Suppressor macrophage treated with lipopolysaccharide for 1 hour (primary cell): ENCODE measurements at regions not wholly inside any gene's neighbourhood (a gene's known extent, or its start where the extent isn't known, plus 50 kb on each side); places are given as distances from the start of the nearest gene placed in this dataset.

ENCODE experiments used
- DNase-seq, 3 donors: peaks; one replicate each; pipeline ENCODE4 v3.0.0-alpha.2; 2020 to 2022

GRCh38 chr2:129297430-129297829 is 682.0 kb upstream of the RAB6C start:
- DNase-seq: peak in 1 of 3 donors; percentile 3

GRCh38 chr2:129299338-129299737 is 680.1 kb upstream of the RAB6C start:
- DNase-seq: no peak

GRCh38 chr2:129299756-129300155 is 679.7 kb upstream of the RAB6C start:
- DNase-seq: no peak

GRCh38 chr2:129300456-129300855 is 679.0 kb upstream of the RAB6C start:
- no peak for DNase-seq

- no peak for DNase-seq
Measured at GRCh38 chr2:129301431-129301913, 678.0 kb upstream of the RAB6C start.

- no peak for DNase-seq
Measured at GRCh38 chr2:129302106-129302505, 677.4 kb upstream of the RAB6C start.

GRCh38 chr2:129302561-129303183 is 676.8 kb upstream of the RAB6C start:
- DNase-seq: no peak

- no peak for DNase-seq
Measured at GRCh38 chr2:129314120-129314519, 665.3 kb upstream of the RAB6C start.

- DNase-seq: no peak
Measured at GRCh38 chr2:129318581-129319421, 660.7 kb upstream of the RAB6C start.

GRCh38 chr2:129319422-129319717 is 660.1 kb upstream of the RAB6C start:
- no peak for DNase-seq

GRCh38 chr2:129320288-129320687 is 659.2 kb upstream of the RAB6C start:
- no peak for DNase-seq

- DNase-seq: no peak
Measured at GRCh38 chr2:129324349-129324748, 655.1 kb upstream of the RAB6C start.

GRCh38 chr2:129325151-129325550 is 654.3 kb upstream of the RAB6C start:
- no peak for DNase-seq

GRCh38 chr2:129329574-129329973 is 649.9 kb upstream of the RAB6C start:
- no peak for DNase-seq

GRCh38 chr2:129330504-129330903 is 649.0 kb upstream of the RAB6C start:
- DNase-seq: no peak

GRCh38 chr2:129331638-129332037 is 647.8 kb upstream of the RAB6C start:
- no peak for DNase-seq

GRCh38 chr2:129334128-129334527 is 645.3 kb upstream of the RAB6C start:
- no peak for DNase-seq

- DNase-seq: no peak
Measured at GRCh38 chr2:129334696-129335410, 644.6 kb upstream of the RAB6C start.

- DNase-seq: no peak
Measured at GRCh38 chr2:129336276-129336675, 643.2 kb upstream of the RAB6C start.

- no peak for DNase-seq
Measured at GRCh38 chr2:129337076-129337475, 642.4 kb upstream of the RAB6C start.

- no peak for DNase-seq
Measured at GRCh38 chr2:129345540-129345939, 633.9 kb upstream of the RAB6C start.

- no peak for DNase-seq
Measured at GRCh38 chr2:129347486-129348217, 631.8 kb upstream of the RAB6C start.

GRCh38 chr2:129354631-129355030 is 624.8 kb upstream of the RAB6C start:
- DNase-seq: no peak
